Heart left ventricle (tissue), 16 donors: ENCODE measurements at regions not wholly inside any gene's neighbourhood (a gene's known extent, or its start where the extent isn't known, plus 50 kb on each side); places are given as distances from the start of the nearest gene placed in this dataset.

Source experiments
- ATAC-seq, 4 donors: fragments of 200-7000 bp; cut with Tn5 transposase; one replicate each; pipeline ENCODE4 v1.9.1; 2020 to 2022; ENCODE audit warnings: moderate library complexity in 4 of 4, mild to moderate bottlenecking in 3 of 4, moderate number of reproducible peaks in 1 of 4
- DNase-seq, 5 donors: peaks; one replicate each; pipeline ENCODE4 v3.0.0-alpha.2; 2020
- H3K27ac ChIP-seq, 12 donors: fragments of 200-600 bp; sonication (generic) in 4 of 12; one replicate each; pipeline versions ENCODE4 v1.5.0 to v1.8.0; 2016 to 2022; ENCODE audit warnings: mild to moderate bottlenecking in 2 of 12
- H3K27me3 ChIP-seq, 9 donors: fragments of 200-600 bp; sonication (generic) in 2 of 9; one replicate each; pipeline versions ENCODE4 v1.5.1 to v1.8.0; 2016 to 2022; ENCODE audit warnings: mild to moderate bottlenecking in 3 of 9
- H3K36me3 ChIP-seq, 9 donors: fragments of 200-600 bp; sonication (generic) in 2 of 9; one replicate each; pipeline versions ENCODE4 v1.5.0 to v1.8.0; 2018 to 2022; ENCODE audit warnings: mild to moderate bottlenecking in 2 of 9
- H3K4me1 ChIP-seq, 12 donors: fragments of 200-600 bp; sonication (generic) in 4 of 12; one replicate each; pipeline versions ENCODE4 v1.5.0 to v1.8.0; 2016 to 2022; ENCODE audit warnings: mild to moderate bottlenecking in 3 of 12
- H3K4me3 ChIP-seq, 12 donors: fragments of 200-600 bp; sonication (generic) in 4 of 12; one replicate each; pipeline versions ENCODE4 v1.5.0 to v1.8.0; 2017 to 2022; ENCODE audit warnings: mild to moderate bottlenecking in 9 of 12, moderate library complexity in 4 of 12
- H3K9me3 ChIP-seq, 12 donors: fragments of 200-600 bp; sonication (generic) in 4 of 12; one replicate each; pipeline versions ENCODE4 v1.5.0 to v1.8.0; 2016 to 2022; ENCODE audit warnings: mild to moderate bottlenecking in 1 of 12
- POLR2A ChIP-seq, 2 donors: fragments of 450-650 bp; IDR thresholded peaks; one replicate each; pipeline ENCODE4 v1.6.1; 2017; ENCODE audit warnings: antibody characterized with exemption in 2 of 2, mild to moderate bottlenecking in 2 of 2, moderate library complexity in 2 of 2
- WGBS, 4 donors: extraction: QIAGEN DNeasy Blood & Tissue Kit in 2 of 4; methylation state at CpG; one replicate each; pipeline versions ENCODE4 v1.1.5 to v1.1.7; 2013 to 2018; 5-methylcytosine and 5-hydroxymethylcytosine counted together
- intact Hi-C, 10 donors: fragments of 100-400 bp; cut with DNase I; formaldehyde crosslinking; loops; one replicate each; pipeline versions ENCODE4 v1.11.1 to v1.14.2; 2022
- TF ChIP-seq, protein P1 (sequence below), 12 donors: fragments of 200-600 bp; sonication (generic) in 4 of 12; IDR thresholded peaks; one replicate each; pipeline versions ENCODE4 v1.5.0 to v1.8.0; 2018 to 2022; ENCODE audit warnings: antibody characterized with exemption in 12 of 12, mild to moderate bottlenecking in 5 of 12
- donor health status: ischemic (EF 13 %, LVEDD 7.1; RV severe dilation, severe dysfunction).
- donor health status: healthy with polysubstance abuse.
- donor health status: DM: no; HTN: yes; CAD: no.
- donor health status: DM: no; HTN: no; CAD: no.
- donor health status: ischemic (EF 25% LVEDD 6.9; RV normal size, moderate dysfunction).
- donor health status: ischemic (EF 25% LVEDD 5.7; RV mildly dilated, moderate dysfunction).
- donor health status: healthy.
- donor health status: DM: yes; HTN: yes; CAD: no.
- donor health status: ischemic (EF 35%, LVEDD 5.7; RV mildly dilated, moderate dysfunction).
- donor health status: nonischemic (EF 11% LVEDD 7.7; RV severe dilation, severe dysfunction).
- donor health status: DM: yes; HTN: yes; CAD: no.
- donor health status: PGD.
- donor health status: ischemic (EF 29% LVEDD 5.4; RV normal size, mild dysfunction).
- donor health status: nonischemic (EF 23%, LVEDD 6.1; RV moderate dilation, normal function).

- TF ChIP-seq, protein P1, sequence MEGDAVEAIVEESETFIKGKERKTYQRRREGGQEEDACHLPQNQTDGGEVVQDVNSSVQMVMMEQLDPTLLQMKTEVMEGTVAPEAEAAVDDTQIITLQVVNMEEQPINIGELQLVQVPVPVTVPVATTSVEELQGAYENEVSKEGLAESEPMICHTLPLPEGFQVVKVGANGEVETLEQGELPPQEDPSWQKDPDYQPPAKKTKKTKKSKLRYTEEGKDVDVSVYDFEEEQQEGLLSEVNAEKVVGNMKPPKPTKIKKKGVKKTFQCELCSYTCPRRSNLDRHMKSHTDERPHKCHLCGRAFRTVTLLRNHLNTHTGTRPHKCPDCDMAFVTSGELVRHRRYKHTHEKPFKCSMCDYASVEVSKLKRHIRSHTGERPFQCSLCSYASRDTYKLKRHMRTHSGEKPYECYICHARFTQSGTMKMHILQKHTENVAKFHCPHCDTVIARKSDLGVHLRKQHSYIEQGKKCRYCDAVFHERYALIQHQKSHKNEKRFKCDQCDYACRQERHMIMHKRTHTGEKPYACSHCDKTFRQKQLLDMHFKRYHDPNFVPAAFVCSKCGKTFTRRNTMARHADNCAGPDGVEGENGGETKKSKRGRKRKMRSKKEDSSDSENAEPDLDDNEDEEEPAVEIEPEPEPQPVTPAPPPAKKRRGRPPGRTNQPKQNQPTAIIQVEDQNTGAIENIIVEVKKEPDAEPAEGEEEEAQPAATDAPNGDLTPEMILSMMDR (IDR thresholded peaks at IDR 0.05), result no peak
- no peak for TF ChIP-seq POLR2A (IDR thresholded peaks at IDR 0.05)
- ATAC-seq (no peak), DNase-seq (no peak)
- 50 to 79% (median 66%) methylated on average over 3 of the region's 3 CpGs for WGBS, 4 donors
- Histone ChIP-seq H3K36me3 (no peaks in the 10 kb centered on the region), H3K4me3 (no peak overlapping the region), H3K27me3 (peaks cover 0 to 15% (median 2%) of the 10 kb centered on the region in 9 donors), H3K27ac (no peak overlapping the region), H3K4me1 (no peaks in the 10 kb centered on the region), H3K9me3 (no peaks in the 10 kb centered on the region)
- intact Hi-C loops, result no loop called here
These were observed 49.7 kb upstream of the WSCD1 start for GRCh38 chr17:6020376-6021010.
